CD4-positive, alpha-beta T cell (primary cell): ENCODE measurements at regions not wholly inside any gene's neighbourhood (a gene's known extent, or its start where the extent isn't known, plus 50 kb on each side); places are given as distances from the start of the nearest gene placed in this dataset.

Experiments used
- ATAC-seq: fragments of 200-7000 bp; cut with Tn5 transposase; one replicate; pipeline ENCODE4 v1.10.0; 2022; ENCODE audit warnings: mild to moderate bottlenecking; ENCODE audit not compliant: poor library complexity
- CTCF ChIA-PET: fragments of 350-600 bp; sonication (Branson Sonifier 250); formaldehyde crosslinking; loops from one replicate; lab custom pipeline; 2021; ENCODE audit warnings: antibody characterized with exemption, inconsistent platforms; lab: Charles Lee
- POLR2A ChIA-PET: fragments of 350-600 bp; sonication (Branson Sonifier 250); formaldehyde crosslinking; loops from one replicate; lab custom pipeline; 2021; ENCODE audit warnings: antibody characterized with exemption, inconsistent platforms; lab: Charles Lee
- DNase-seq, 14 experiments: peaks; one replicate each; pipeline ENCODE4 v3.0.0-alpha.2; 2013 to 2020; ENCODE audit warnings: mixed read lengths in 2 of 14
- H3K27ac ChIP-seq, 2 donors: one replicate each; pipeline versions ENCODE4 v1.5.1 to v1.7.0; 2013; ENCODE audit warnings: low read length in 2 of 2, low read depth in 1 of 2, mild to moderate bottlenecking in 1 of 2
- H3K27me3 ChIP-seq, 2 experiments: 1 replicate in 1 of 2; 2 replicates in 1 of 2; pipeline versions ENCODE4 v1.6.1 to v1.7.0; 2013; ENCODE audit warnings: low read length in 2 of 2, control low read depth in 1 of 2, mild to moderate bottlenecking in 1 of 2, moderate library complexity in 1 of 2; ENCODE audit not compliant: insufficient read depth in 2 of 2, control insufficient read depth in 1 of 2
- H3K36me3 ChIP-seq: one replicate; pipeline ENCODE4 v1.6.1; 2013; ENCODE audit warnings: low read length, control low read depth; ENCODE audit not compliant: insufficient read depth
- H3K4me1 ChIP-seq: one replicate; pipeline ENCODE4 v1.6.1; 2013; ENCODE audit warnings: low read length, control low read depth; ENCODE audit not compliant: insufficient read depth
- H3K4me3 ChIP-seq: one replicate; pipeline ENCODE4 v1.5.1; 2013; ENCODE audit warnings: mild to moderate bottlenecking, low read length, moderate library complexity
- H3K9me3 ChIP-seq, 2 experiments: 1 replicate in 1 of 2; 2 replicates in 1 of 2; pipeline versions ENCODE4 v1.6.1 to v1.7.0; 2013; ENCODE audit warnings: low read length in 2 of 2, mild to moderate bottlenecking in 2 of 2, control low read depth in 1 of 2, moderate library complexity in 1 of 2; ENCODE audit not compliant: control insufficient read depth in 1 of 2, insufficient read depth in 1 of 2
- H3K27ac Mint-ChIP-seq: one replicate; pipeline ENCODE4 v1.8.0; 2020; ENCODE audit warnings: mixed read lengths
- H3K27me3 Mint-ChIP-seq: one replicate; pipeline ENCODE4 v1.8.0; 2021; ENCODE audit warnings: mixed read lengths
- H3K36me3 Mint-ChIP-seq: one replicate; pipeline ENCODE4 v1.8.0; 2021; ENCODE audit warnings: low read depth, mixed read lengths
- H3K4me1 Mint-ChIP-seq: one replicate; pipeline ENCODE4 v1.8.0; 2021; ENCODE audit warnings: low read depth, mixed read lengths
- H3K4me3 Mint-ChIP-seq: one replicate; pipeline ENCODE4 v1.8.0; 2020; ENCODE audit warnings: mild to moderate bottlenecking, mixed read lengths
- H3K9me3 Mint-ChIP-seq: one replicate; pipeline ENCODE4 v1.8.0; 2020; ENCODE audit warnings: mixed read lengths
- CTCF ChIP-seq: fragments of 200-600 bp; IDR thresholded peaks from one replicate; pipeline ENCODE4 v1.8.0; 2022; ENCODE audit warnings: antibody characterized with exemption, mild to moderate bottlenecking
- intact Hi-C, 2 experiments: fragments of 100-400 bp; cut with DNase I in 1 of 2; cut with micrococcal nuclease in 1 of 2; formaldehyde crosslinking; loops; one replicate each; pipeline versions ENCODE4 v1.15.1 to v1.9.0; 2023 to 2025; cut with DNase I, micrococcal nuclease

DNA sequence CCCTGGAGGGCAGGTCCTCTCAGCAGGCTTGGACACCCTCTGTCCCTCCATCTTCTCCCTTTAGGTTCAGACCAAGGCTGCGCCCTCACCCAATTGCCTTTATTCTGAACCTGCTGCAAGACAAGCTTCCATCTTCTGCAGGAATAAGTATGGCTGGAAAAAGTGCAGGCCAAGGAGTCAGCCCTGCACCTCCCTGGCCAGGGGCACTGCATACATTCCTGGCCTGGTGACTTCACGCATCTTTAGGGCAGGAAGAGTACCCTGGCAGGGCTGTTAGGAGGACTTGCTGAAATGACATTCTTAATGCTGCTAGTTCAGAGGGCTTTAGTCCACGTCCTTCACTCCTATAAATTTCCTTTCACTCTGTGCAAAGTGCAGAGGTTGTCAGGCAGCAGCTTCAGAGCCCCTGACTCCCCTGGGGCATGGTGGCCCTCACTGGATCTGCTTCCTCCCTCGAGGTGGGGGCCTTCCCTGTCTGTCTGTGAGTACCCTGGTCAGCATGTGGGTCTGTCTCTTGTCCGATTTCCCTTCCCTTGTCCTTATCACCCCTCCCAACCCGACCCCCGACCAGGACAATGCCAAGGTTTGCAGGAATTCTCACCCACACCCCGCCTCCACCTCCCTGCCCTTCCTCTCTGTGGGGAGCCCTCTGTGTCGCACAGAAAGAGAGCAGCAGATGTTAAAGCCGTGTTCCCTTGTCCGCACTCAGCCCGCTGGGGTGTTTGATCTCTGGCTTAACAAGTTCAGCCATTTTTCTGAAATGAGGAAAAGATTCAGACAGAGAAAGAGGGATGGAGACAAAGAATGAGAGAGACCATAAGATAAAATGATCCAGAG, 124.5 kb upstream of the SYT13 start:
- CTCF ChIA-PET = no interaction called here

DNA sequence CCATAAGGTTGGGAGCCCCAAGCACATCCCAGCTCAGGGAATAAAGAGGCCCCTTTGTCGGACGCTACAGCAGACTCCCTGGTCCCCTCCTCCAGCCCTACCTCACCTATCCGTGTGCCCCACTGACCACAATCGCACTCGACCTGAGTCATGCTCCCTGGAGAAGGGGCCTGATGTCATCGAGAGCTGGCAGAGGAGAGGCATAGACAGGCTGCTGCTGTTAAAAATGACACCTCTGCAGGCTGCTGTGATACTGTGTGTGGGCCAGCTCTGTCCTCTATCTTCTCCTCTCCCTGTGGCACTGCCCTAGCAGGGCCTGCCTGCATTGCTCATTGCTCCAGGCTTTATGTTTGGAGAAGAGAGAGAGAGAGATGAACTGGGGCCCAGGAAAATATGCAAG, 123.4 kb upstream of the SYT13 start:
- no peaks in the 10 kb centered on the region for H3K36me3 ChIP-seq
- intact Hi-C loops = no loop called here
- peaks cover 49% of the 10 kb centered on the region for H3K27me3 Mint-ChIP-seq
- ATAC-seq (no peak), DNase-seq (no peak)
- no peak overlapping the region for H3K4me3 Mint-ChIP-seq
- H3K27ac ChIP-seq = no peak overlapping the region
- H3K4me1 ChIP-seq = no peaks in the 10 kb centered on the region
- H3K9me3 ChIP-seq = no peaks in the 10 kb centered on the region
- ChIA-PET CTCF (no interaction called here), POLR2A (no interaction called here)
- no peaks in the 10 kb centered on the region for H3K9me3 Mint-ChIP-seq
- H3K27me3 ChIP-seq = peaks cover 17 to 23% of the 10 kb centered on the region in 2 experiments
- no peaks in the 10 kb centered on the region for H3K4me1 Mint-ChIP-seq
- no peak overlapping the region for H3K4me3 ChIP-seq
- TF ChIP-seq CTCF = no peak
- H3K36me3 Mint-ChIP-seq = no peaks in the 10 kb centered on the region
- no peak overlapping the region for H3K27ac Mint-ChIP-seq

More for the DNA sequence above, 124.5 kb upstream of the SYT13 start:
- no peaks in the 10 kb centered on the region for H3K4me1 ChIP-seq
- no peaks in the 10 kb centered on the region for H3K4me1 Mint-ChIP-seq
- peaks cover 17 to 23% of the 10 kb centered on the region in 2 experiments for H3K27me3 ChIP-seq
- no peak overlapping the region for H3K27ac ChIP-seq
- H3K4me3 Mint-ChIP-seq = no peak overlapping the region
- H3K9me3 Mint-ChIP-seq = no peaks in the 10 kb centered on the region
- H3K27ac Mint-ChIP-seq = no peak overlapping the region
- no peaks in the 10 kb centered on the region for H3K36me3 Mint-ChIP-seq
- no peak for TF ChIP-seq CTCF
- DNase-seq (no peak), ATAC-seq (no peak)
- no peaks in the 10 kb centered on the region for H3K9me3 ChIP-seq
- peaks cover 45% of the 10 kb centered on the region for H3K27me3 Mint-ChIP-seq
- POLR2A ChIA-PET = no interaction called here
- no peaks in the 10 kb centered on the region for H3K36me3 ChIP-seq
- no peak overlapping the region for H3K4me3 ChIP-seq
- intact Hi-C loops = no loop called here

GRCh38 chr11:45407226-45407625, 121.1 kb upstream of the SYT13 start:
- Histone ChIP-seq H3K27ac (no peak overlapping the region), H3K27me3 (peaks cover 9 to 18% of the 10 kb centered on the region in 2 experiments), H3K4me1 (no peaks in the 10 kb centered on the region), H3K4me3 (no peak overlapping the region), H3K36me3 (no peaks in the 10 kb centered on the region), H3K9me3 (no peaks in the 10 kb centered on the region)
- Mint-ChIP-seq H3K4me1 (no peaks in the 10 kb centered on the region), H3K27ac (no peak overlapping the region), H3K9me3 (no peaks in the 10 kb centered on the region), H3K36me3 (no peaks in the 10 kb centered on the region), H3K4me3 (no peak overlapping the region), H3K27me3 (peaks cover 43% of the 10 kb centered on the region)
- no peak for DNase-seq
- POLR2A ChIA-PET = no interaction called here
- TF ChIP-seq CTCF = no peak
- ATAC-seq = no peak
- CTCF ChIA-PET = no interaction called here
- intact Hi-C loops = no loop called here
